ENCODE measurements at regions not wholly inside any gene's neighbourhood (a gene's known extent, or its start where the extent isn't known, plus 50 kb on each side); places are given as distances from the start of the nearest gene placed in this dataset.
"Not testable (repeated sequence)": the region's sequence is repeated elsewhere in the genome, so short reads cannot be mapped to it uniquely, and the experiment has no call there.

- no peak for DNase-seq (ENCODE audit: low read depth in 4 of 4, low spot score in 3 of 4)
Observed at GRCh38 chr4:79178760-79179159, 147.1 kb downstream of the NAA11 start.

DNA sequence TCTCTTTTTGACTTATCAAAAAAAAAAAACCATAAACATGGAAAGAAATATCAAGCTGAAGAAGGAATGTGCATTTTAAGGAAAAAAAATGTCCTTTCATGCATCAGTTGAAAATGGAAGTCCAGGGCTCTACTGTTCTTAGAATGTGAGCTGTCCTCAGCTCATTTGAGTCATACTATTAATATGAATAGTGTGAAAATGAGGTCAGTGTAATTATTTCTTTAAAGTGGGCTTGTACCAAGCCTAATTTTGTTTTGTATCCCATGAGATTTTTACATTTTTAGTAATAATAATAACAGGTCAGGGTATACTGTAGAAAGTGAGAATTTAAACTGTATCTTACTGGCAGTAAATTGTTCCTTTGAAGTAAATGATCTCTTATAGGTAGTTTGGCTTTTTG is 148.5 kb downstream of the NAA11 start:
- DNase-seq (ENCODE audit: low read depth in 4 of 4, low spot score in 3 of 4) = no peak

- no peak for DNase-seq (ENCODE audit: low read depth in 4 of 4, low spot score in 3 of 4)
Observed at GRCh38 chr4:79176351-79176750, 149.5 kb downstream of the NAA11 start.

DNA sequence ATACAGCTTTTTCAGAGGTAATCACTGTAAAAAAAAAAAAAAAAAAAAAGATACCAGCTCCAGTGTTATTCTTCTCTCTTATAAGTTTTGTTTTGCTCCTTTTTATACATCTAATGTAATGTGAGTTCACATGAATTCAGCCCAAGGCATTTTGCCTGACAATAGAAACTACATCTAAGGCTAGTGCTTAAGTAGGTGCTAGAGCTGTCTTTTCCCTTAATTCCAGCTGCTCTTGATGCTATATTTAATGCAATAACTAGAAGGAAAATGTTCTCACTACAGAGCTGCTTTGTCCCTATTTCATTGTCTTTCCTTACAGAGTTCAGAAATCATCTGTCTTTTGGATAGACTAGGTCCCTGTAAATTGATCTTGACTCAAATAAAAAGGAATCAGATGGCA is 150.1 kb downstream of the NAA11 start:
- no peak for DNase-seq (ENCODE audit: low read depth in 4 of 4, low spot score in 3 of 4)

DNA sequence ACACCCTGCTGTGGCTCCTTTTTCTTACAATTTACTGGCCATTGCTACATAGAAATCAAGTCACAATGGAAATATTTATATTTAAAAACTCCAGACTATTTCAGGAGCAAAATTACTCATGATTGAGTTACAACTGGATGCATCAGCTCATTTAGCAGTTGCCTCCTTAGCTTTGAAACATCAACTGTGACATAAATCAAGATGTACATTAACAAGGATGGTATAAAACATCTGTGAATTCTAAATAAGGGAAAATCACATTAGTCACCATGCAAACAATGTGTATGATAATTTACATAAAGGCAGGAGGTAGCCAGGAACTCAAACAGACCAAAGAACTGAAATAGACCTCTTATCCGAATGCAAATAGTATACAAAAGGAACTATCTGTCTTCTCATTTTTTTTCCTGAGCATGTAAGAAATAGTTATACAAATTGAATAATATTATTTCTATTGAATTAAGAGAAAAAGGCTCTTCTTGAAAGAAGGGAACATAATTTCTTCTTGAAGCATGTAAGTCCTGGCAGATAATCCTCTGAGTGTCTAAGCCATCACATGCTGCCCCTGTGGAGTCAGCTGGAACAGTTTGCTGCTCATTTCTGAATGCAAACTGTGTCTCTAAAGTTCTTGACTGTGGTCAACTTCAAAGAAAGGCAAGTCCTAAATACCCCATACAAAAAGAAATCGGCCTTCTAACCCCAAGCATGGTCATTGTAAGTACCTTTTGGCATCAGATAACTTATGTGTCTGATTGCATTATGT is 151.2 kb downstream of the NAA11 start:
- no peak for DNase-seq (ENCODE audit: low read depth in 4 of 4, low spot score in 3 of 4)

DNA sequence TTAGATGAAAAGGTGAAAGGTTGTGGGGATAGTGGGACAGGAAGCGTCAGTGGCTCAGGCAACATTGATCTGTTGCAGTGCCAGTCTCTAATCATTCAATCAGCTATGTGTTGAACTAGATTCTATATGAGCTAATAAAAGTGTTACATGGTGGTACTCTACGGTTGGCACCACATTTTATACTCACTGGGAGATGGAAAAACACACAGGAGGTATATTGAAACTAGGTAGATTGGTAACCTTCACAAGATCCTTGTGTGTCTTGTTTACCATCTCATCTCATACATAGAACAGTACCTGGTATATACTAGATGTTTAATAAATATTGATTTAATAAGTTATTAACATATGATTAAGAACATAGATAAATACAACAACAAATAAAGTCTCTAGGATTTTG is 152.7 kb downstream of the NAA11 start:
- DNase-seq (ENCODE audit: low read depth in 4 of 4, low spot score in 3 of 4) = no peak

DNA sequence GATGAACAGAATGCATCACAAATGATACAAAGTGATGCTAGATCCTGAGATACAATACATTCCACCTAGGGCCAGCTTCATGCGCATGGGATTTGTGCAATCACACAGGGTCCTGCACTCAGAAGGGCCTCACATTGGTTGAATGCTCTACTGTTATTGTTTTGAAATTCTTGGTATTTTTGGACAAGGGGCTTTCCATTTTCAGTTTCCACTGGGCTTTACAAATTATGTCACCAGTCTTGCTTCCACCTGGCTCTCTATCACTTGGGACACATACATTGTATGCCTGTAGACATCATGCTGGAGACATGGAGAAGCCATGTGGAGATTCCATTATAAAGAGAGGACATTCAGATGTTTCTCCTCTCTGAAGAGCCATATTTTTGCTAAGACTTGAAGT is 155.8 kb downstream of the NAA11 start:
- DNase-seq (ENCODE audit: low read depth in 4 of 4, low spot score in 3 of 4) = no peak

DNA sequence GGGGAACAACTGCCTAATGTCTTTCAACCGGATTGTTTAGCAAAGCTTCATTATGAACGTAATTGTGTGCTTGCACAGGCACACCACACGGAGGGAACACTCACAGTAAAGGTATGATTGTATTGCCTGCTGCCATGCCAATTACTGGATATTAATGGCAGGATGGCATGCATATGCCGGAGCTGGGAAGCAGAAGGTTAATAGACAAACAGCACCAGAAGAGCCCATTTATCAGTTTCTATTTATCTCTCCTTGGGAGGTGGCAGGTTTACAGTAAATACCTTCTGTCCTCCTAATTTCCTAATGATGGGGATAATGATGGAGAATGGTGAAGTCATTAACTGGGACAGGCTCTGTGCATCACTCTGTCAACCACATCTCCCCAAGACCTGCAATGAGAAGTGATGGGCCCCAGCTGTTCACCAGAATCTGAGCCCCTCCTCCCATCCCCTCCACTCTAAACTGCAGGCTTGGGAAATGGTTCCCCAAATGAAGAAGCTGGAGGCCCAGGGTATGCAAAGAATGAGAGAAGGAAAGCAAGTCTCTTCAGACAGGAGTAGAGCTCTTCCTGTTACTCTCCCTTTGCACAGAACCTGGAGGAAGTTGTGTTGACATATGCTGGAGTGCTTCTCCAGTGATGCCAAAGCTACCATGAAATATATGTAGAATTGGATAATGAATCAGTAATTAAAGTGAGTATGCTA is 160.8 kb downstream of the NAA11 start:
- DNase-seq (ENCODE audit: low read depth in 4 of 4, low spot score in 3 of 4) = no peak

DNA sequence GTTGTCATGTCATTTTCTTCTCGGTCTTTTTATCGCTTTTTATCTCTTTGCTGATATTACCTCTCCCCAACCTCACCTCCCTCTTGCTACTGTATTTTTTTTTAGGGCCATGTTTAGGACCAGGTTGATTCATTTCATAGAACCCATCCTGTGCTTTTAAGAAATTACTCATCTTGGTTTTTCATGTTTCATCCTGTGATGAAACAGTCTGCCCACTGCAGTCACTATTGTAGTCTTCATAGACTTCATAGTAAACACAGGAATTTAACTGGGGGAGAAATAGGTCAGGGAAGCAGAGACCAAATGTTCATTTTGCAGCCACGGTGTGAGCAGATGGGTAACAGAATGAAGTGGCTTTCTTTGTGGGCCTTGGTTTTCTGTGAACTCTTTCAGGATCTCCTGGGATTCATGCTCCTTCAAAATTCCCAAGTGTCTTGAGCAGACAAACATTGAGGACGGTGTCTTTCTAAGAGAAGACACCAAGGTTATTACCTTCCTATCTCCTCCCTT is 161.8 kb downstream of the NAA11 start:
- DNase-seq (ENCODE audit: low read depth in 4 of 4, low spot score in 3 of 4) = no peak

DNA sequence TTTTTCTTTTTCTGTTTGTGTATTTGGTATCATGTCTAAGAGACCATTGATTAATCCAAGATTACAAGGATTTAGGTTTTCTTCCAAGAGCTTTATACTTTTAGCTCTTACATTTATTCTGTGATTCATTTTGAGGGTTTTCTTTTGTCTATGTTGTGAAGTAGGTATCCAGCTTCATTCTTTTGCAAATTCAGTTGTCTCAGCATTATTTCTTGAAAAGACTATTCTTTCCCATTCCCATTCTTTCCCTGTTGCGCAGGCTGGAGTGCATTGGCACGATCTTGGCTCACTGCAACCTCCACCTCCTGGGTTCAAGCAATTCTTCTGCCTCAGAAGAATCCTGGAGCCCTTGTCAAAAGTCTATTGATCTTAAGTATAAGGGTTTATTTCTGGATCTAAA is 164.9 kb downstream of the NAA11 start:
- DNase-seq (ENCODE audit: low read depth in 4 of 4, low spot score in 3 of 4) = no peak

DNA sequence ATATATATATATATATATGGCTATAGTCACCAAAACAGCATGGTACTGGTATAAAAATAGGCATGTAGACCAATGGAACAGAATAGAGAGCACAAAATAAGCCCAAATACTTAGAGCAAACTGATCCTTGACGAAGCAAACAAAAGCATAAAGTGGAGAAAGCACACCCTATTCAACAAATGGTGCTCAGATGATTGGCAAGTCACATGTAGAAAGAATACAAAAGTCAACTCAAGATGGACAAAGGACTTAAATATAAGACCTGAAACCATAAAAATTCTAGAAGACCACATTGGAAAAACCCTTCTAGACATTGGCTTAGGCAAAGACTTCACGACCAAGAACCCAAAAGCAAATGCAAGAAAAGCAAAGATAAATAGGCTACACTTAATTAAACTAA is 167.2 kb downstream of the NAA11 start:
- not testable (repeated sequence) for DNase-seq (ENCODE audit: low read depth in 4 of 4, low spot score in 3 of 4)

DNA sequence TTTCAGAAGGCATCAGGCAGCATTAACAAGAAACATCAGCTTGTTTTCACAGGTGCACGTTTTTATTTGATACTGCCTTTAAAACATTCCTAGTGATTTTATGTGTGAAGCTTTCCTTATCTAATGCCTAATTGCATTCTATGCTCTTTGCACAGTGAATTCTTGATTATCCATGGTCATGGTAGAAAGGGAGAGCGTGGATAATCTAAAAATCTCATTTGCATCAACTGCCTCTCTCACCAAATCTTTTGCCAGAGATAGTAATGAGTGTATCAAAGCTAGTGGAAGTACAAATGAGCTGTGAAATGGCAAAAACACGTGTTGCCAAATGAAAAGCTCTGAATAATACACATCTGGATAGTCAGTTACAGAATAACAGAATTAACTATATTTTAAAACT is 170.5 kb downstream of the NAA11 start:
- no peak for DNase-seq (ENCODE audit: low read depth in 4 of 4, low spot score in 3 of 4)

DNA sequence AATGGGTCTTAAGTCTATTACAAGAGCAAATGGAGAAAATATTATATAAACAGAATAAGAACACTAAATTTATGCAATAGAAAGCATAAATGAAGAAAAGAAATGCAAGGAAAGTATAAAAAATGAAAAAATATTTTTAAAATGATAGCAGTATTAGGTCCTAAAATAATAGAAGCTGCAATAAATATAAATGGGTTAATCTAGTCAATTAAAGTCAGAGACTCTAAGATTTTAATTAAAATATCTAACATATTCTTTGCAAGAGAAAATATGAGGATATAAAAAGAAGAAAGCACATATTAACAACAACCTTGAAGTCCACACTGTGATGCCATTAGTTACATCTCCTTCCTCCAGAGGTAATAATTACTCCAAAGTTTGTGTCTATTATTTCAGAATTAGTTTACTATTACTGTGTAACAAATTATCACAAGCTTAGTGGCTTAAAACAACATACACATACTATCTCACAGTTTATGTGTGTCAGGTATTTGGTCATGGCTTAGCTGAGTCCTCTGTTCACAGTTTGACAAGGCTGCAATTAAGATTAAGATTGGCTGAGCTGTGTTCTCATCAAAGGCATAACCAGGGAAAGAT is 174.9 kb downstream of the NAA11 start:
- no peak for DNase-seq (ENCODE audit: low read depth in 4 of 4, low spot score in 3 of 4)

GRCh38 chr4:79148369-79148768 is 177.5 kb downstream of the NAA11 start:
- DNase-seq (ENCODE audit: low read depth in 4 of 4, low spot score in 3 of 4) = no peak

DNA sequence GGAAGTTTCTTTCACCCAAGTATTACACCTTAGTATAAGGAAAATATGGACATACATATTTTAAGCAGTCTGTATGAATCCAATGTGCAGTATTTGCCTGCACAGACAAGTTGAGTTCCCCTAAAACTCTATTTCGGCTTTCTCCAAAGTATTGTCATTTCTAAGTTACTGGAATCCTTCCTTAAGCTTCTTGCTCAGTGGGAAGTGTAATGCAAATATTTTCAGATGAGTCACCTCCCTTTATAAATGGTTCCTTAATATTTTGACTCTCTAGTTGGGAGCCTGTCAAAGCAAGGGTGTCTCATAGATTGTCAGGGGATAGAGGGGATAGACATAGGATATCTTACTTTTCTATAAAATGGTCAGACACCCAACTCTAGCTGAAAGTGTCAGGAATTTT is 178.6 kb downstream of the NAA11 start:
- DNase-seq (ENCODE audit: low read depth in 4 of 4, low spot score in 3 of 4) = no peak

- no peak for DNase-seq (ENCODE audit: low read depth in 4 of 4, low spot score in 3 of 4)
Observed at GRCh38 chr4:79141530-79141929, 184.3 kb downstream of the NAA11 start.

DNA sequence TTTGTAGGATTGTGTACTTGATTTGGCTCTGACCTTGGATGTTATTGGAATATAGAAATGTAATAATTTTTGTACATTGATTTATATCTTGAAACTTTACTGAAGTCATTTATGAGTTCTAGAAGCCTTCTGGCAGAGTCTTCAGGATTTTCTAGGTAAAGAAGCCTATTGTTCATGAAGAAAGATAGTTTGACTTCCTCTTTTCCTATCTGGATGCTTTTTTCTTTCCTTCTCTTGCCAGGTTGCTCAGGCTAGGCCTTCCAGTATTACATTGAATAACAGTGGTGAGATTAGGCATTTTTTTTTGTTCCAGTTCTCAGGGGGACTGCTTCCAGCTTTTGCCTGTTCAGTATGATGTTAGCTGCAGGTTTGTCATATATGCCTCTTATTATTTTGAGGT is 191.1 kb downstream of the NAA11 start:
- DNase-seq (ENCODE audit: low read depth in 4 of 4, low spot score in 3 of 4) = no peak

GRCh38 chr4:79132826-79133225 is 193.0 kb downstream of the NAA11 start:
- DNase-seq (ENCODE audit: low read depth in 4 of 4, low spot score in 3 of 4) = no peak

DNA sequence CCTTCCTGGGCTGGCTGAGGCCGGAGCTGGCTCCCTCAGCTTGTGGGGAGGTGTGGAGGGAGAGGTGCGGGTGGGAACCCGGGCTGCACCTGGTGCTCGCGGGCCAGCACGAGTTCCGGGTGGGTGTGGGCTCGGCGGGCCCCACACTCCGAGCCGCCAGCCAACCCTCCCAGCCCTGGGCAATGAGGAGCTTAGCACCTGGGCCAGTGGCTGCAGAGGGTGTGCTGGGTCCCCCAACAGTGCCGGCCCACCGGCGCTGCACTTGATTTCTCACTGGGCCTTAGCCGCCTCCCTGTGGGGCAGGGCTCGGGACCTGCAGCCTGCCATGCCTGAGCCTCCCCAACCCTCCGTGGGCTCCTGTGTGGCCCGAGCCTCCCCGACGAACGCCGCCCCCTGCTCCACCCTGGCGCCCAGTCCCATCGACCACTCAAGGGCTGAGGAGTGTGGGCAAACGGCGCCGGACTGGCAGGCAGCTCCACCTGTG is 182.7 kb upstream of the PAQR3 start:
- no peak for DNase-seq (ENCODE audit: low read depth in 4 of 4, low spot score in 3 of 4)

GRCh38 chr4:79121223-79121622 is 182.0 kb upstream of the PAQR3 start:
- DNase-seq (ENCODE audit: low read depth in 4 of 4, low spot score in 3 of 4) = no peak

- DNase-seq (ENCODE audit: low read depth in 4 of 4, low spot score in 3 of 4) = not testable (repeated sequence)
Observed at GRCh38 chr4:79117051-79117450, 177.8 kb upstream of the PAQR3 start.

- DNase-seq (ENCODE audit: low read depth in 4 of 4, low spot score in 3 of 4) = no peak
Observed at GRCh38 chr4:79107014-79107413, 167.8 kb upstream of the PAQR3 start.

Measured in right renal pelvis (tissue), 4 donors.